ENCODE measurements at regions not wholly inside any gene's neighbourhood (a gene's known extent, or its start where the extent isn't known, plus 50 kb on each side); places are given as distances from the start of the nearest gene placed in this dataset.

GRCh38 chr10:20726381-20726780 lies 170.7 kb downstream of the NEBL start:
- ATAC-seq (replicated peaks) (no peak), DNase-seq (no peak)
- Mint-ChIP-seq H3K27me3 (no peaks in the 10 kb centered on the region), H3K4me1 (ENCODE audit: low read depth in 2 of 2) (no peaks in the 10 kb centered on the region), H3K4me3 (no peak overlapping the region), H3K9me3 (peaks cover 12 to 15% of the 10 kb centered on the region in 2 donors), H3K27ac (no peak overlapping the region), H3K36me3 (ENCODE audit: insufficient read depth) (no peaks in the 10 kb centered on the region)

DNA sequence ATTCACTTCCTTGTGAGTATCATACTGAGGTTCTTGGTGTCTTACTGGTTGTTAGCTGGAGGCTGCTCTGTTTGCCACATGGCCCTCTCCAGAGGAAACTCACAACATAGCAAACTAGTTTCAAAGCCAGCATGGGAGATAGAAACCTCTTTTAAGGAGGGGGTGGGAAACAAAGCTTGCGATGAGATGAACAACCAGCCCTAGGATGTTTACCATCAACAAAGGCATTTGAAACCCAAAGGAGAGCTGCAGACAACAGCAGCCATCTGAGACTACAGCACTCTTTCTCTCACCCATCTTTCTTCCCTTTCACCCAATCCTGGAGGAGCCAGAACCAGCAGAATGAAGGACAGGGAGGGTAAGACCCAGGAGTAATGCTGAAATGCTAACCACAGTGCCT lies 182.1 kb downstream of the NEBL start:
- DNase-seq (no peak), ATAC-seq (replicated peaks) (no peak)
- Mint-ChIP-seq H3K9me3 (peaks cover 0 to 2% of the 10 kb centered on the region in 2 donors), H3K4me3 (no peak overlapping the region), H3K27me3 (no peaks in the 10 kb centered on the region), H3K27ac (no peak overlapping the region), H3K36me3 (ENCODE audit: insufficient read depth) (peaks cover 2% of the 10 kb centered on the region), H3K4me1 (ENCODE audit: low read depth in 2 of 2) (no peaks in the 10 kb centered on the region)

GRCh38 chr10:20714518-20714917 lies 182.6 kb downstream of the NEBL start:
- Mint-ChIP-seq H3K27me3 (no peaks in the 10 kb centered on the region), H3K36me3 (ENCODE audit: insufficient read depth) (peaks cover 2% of the 10 kb centered on the region), H3K27ac (no peak overlapping the region), H3K4me1 (ENCODE audit: low read depth in 2 of 2) (no peaks in the 10 kb centered on the region), H3K4me3 (no peak overlapping the region), H3K9me3 (peaks cover 0 to 2% of the 10 kb centered on the region in 2 donors)
- no peak for ATAC-seq (replicated peaks)
- DNase-seq = no peak

DNA sequence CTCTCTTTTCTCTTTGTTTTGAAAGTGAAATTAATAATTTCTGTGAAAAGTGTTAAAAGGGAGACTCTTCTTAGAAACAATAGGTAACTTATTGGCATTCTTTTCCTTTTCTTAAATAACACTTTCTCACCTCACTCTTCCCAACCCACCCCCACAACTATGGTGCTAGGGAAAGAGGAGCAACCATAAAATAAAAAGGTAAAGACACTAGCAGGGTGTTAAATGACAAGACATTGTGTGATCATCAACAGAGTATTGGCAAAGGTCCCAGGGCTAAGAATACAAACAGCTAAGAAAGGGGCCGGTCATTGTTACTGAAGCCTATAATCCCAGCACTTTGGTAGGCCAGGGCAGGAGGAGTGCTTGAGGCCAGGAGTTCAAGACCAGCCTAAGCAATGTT lies 183.7 kb downstream of the NEBL start:
- H3K36me3 Mint-ChIP-seq (ENCODE audit: insufficient read depth) = peaks cover 2% of the 10 kb centered on the region
- H3K4me3 Mint-ChIP-seq = no peak overlapping the region
- H3K27ac Mint-ChIP-seq = no peak overlapping the region
- peaks cover 2% of the 10 kb centered on the region in 2 donors for H3K9me3 Mint-ChIP-seq
- H3K4me1 Mint-ChIP-seq (ENCODE audit: low read depth in 2 of 2) = no peaks in the 10 kb centered on the region
- DNase-seq = no peak
- no peaks in the 10 kb centered on the region for H3K27me3 Mint-ChIP-seq
- ATAC-seq (replicated peaks) = no peak

GRCh38 chr10:20712774-20713173 lies 184.3 kb downstream of the NEBL start:
- Mint-ChIP-seq H3K27me3 (no peaks in the 10 kb centered on the region), H3K27ac (no peak overlapping the region), H3K4me3 (no peak overlapping the region), H3K36me3 (ENCODE audit: insufficient read depth) (peaks cover 2% of the 10 kb centered on the region), H3K4me1 (ENCODE audit: low read depth in 2 of 2) (no peaks in the 10 kb centered on the region), H3K9me3 (peaks cover 2 to 8% of the 10 kb centered on the region in 2 donors)
- ATAC-seq (replicated peaks) (no peak), DNase-seq (no peak)

DNA sequence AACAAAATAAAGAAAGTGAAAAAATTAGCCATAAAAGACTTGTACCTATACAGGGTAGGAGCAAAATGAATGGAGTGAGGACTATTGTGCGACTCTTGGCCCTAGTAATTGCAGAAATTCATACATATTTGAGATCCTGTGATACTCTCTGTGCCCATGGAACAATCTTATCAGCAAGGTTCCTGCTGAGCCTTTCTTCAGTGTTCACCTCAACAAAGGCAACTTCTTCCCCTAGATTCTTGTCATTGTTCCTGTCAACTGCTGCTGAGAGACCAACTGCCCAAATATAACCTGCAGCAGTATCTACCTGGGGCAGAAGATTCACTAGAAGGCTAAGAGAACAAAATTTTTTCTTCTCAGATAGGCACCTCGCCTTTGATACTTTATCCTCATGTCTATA lies 187.4 kb downstream of the NEBL start:
- Mint-ChIP-seq H3K4me1 (ENCODE audit: low read depth in 2 of 2) (no peaks in the 10 kb centered on the region), H3K27ac (no peak overlapping the region), H3K27me3 (no peaks in the 10 kb centered on the region), H3K4me3 (no peak overlapping the region), H3K9me3 (peaks cover 2 to 9% of the 10 kb centered on the region in 2 donors), H3K36me3 (ENCODE audit: insufficient read depth) (peaks cover 2% of the 10 kb centered on the region)
- no peak for DNase-seq
- ATAC-seq (replicated peaks) = no peak

GRCh38 chr10:20708305-20708704 lies 188.8 kb downstream of the NEBL start:
- Mint-ChIP-seq H3K27ac (no peak overlapping the region), H3K4me1 (ENCODE audit: low read depth in 2 of 2) (no peaks in the 10 kb centered on the region), H3K9me3 (peaks cover 2 to 16% of the 10 kb centered on the region in 2 donors), H3K4me3 (no peak overlapping the region), H3K36me3 (ENCODE audit: insufficient read depth) (peaks cover 2% of the 10 kb centered on the region), H3K27me3 (no peaks in the 10 kb centered on the region)
- ATAC-seq (replicated peaks) = no peak
- no peak for DNase-seq

DNA sequence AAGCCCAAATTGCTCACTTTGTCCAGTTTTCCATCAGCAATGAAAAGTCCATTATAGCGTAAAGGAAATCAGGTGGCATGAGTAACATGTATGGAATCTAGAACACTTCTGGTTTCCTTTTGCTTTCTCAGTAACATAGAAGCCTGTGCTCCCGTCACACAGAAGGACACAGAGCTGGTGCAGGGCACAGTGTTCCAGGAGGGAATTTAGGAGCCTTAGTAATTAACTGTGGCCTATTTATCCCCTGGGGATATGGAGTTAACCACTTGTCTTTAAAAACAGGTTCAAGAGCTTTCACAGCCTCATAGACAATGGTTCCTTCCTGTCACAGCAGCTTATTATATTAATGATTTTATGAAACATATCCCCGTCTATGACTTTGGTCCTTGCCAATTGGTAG lies 189.9 kb downstream of the NEBL start:
- H3K27ac Mint-ChIP-seq = no peak overlapping the region
- no peak overlapping the region for H3K4me3 Mint-ChIP-seq
- H3K36me3 Mint-ChIP-seq (ENCODE audit: insufficient read depth) = peaks cover 2% of the 10 kb centered on the region
- no peak for ATAC-seq (replicated peaks)
- no peaks in the 10 kb centered on the region for H3K27me3 Mint-ChIP-seq
- no peak for DNase-seq
- H3K4me1 Mint-ChIP-seq (ENCODE audit: low read depth in 2 of 2) = no peaks in the 10 kb centered on the region
- H3K9me3 Mint-ChIP-seq = peaks cover 2 to 16% of the 10 kb centered on the region in 2 donors

- no peaks in the 10 kb centered on the region for H3K4me1 Mint-ChIP-seq (ENCODE audit: low read depth in 2 of 2)
- no peaks in the 10 kb centered on the region for H3K27me3 Mint-ChIP-seq
- no peak overlapping the region for H3K27ac Mint-ChIP-seq
Measured at GRCh38 chr10:20698837-20699236, 198.3 kb downstream of the NEBL start.

DNA sequence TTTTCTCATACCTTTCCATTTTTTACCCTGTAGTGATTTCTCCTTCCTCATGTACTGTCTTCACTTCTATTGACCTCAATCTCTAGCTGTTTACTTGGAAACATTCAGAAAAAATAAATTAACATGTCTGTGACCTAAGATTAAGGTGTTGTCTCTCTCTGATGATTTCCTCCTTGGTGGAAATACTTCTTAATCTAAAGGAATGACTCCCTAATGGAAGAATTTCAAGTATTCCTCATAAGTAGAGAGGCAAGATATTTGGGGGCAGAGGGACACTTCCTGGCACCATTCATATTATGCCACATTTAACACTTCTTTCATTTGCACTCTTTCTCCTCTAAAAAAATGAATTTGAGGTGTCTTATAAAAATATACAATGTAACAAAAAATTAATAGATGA lies 202.8 kb downstream of the NEBL start:
- no peak overlapping the region for H3K4me3 Mint-ChIP-seq
- H3K9me3 Mint-ChIP-seq = peaks cover 0 to 10% of the 10 kb centered on the region in 2 donors
- no peaks in the 10 kb centered on the region for H3K4me1 Mint-ChIP-seq (ENCODE audit: low read depth in 2 of 2)
- ATAC-seq (replicated peaks) (no peak), DNase-seq (no peak)
- H3K27me3 Mint-ChIP-seq = no peaks in the 10 kb centered on the region
- no peaks in the 10 kb centered on the region for H3K36me3 Mint-ChIP-seq (ENCODE audit: insufficient read depth)
- H3K27ac Mint-ChIP-seq = no peak overlapping the region

More at GRCh38 chr10:20698837-20699236, 198.3 kb downstream of the NEBL start:
- DNase-seq (no peak), ATAC-seq (replicated peaks) (no peak)
- H3K4me3 Mint-ChIP-seq = no peak overlapping the region
- H3K9me3 Mint-ChIP-seq = peaks cover 1 to 8% of the 10 kb centered on the region in 2 donors
- no peaks in the 10 kb centered on the region for H3K36me3 Mint-ChIP-seq (ENCODE audit: insufficient read depth)

DNA sequence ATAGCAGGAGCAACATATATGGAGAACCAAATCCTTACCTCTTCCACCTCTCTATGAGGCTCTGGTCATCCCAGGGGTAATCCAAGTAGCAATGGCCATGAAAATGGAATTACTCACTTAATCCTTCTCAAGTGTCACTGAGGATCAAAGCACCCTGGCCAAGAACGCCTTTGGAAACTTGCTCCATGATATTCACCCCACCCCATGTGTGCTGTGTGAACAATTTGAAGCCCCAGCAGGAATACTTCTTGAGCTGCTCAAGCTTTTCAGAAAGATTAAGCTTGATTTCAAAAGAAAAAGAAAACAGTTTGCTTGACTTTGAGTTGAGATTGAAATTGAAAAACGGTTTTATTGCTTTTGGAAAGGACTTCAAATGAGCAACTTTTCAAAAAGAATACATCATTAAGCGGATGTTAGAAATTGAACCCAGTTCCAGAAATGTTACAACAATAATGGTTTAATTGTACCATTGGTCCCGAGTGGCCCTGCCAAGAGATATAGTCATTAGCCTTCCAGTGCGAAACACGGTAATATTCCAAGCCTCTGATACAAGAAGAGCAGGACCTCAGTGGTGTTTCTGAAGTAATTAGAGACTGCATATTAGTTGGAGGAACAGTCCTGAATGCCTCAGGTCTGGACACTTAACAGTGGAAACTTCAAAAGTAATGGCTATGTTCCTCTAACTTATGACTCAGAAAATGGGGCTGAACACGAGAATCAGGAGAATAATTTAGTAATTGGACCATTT lies 208.1 kb downstream of the NEBL start:
- DNase-seq (no peak), ATAC-seq (replicated peaks) (no peak)
- no peak overlapping the region for H3K4me3 Mint-ChIP-seq
- H3K4me1 Mint-ChIP-seq (ENCODE audit: low read depth in 2 of 2) = no peaks in the 10 kb centered on the region
- H3K36me3 Mint-ChIP-seq (ENCODE audit: insufficient read depth) = no peaks in the 10 kb centered on the region
- H3K9me3 Mint-ChIP-seq = peaks cover 0 to 2% of the 10 kb centered on the region in 2 donors
- no peak overlapping the region for H3K27ac Mint-ChIP-seq
- H3K27me3 Mint-ChIP-seq = no peaks in the 10 kb centered on the region

DNA sequence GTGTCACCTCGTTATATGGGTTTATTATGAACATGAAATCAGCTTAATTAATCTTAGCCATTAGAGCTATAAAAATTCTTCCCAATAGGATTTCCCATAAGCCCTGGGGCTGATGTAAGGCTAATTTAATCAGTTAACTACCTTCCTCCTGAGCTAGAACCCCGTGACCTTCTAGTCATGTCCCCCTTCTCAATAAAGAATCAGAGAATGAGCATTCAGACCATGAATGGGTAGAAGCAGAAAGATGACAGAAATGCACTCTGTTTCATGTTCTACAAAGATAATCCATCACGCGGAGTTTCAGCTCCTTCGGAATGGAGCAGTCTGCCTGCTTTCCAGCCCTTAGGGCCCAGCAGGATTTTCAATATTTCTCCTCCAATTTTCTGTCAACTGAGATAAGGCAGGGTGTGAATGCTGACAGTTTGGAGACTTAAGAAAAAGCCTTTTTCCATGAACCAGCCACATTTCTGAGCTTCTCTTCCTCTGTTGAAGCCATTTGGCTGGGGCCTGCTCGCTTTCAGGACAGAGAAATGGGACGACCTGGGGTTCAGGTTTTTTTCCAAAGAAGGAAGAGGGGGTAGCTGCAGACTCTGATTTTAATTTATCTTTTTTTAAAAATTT lies 211.0 kb downstream of the NEBL start:
- H3K9me3 Mint-ChIP-seq = peaks cover 0 to 4% of the 10 kb centered on the region in 2 donors
- no peak overlapping the region for H3K4me3 Mint-ChIP-seq
- no peaks in the 10 kb centered on the region for H3K36me3 Mint-ChIP-seq (ENCODE audit: insufficient read depth)
- DNase-seq (no peak), ATAC-seq (replicated peaks) (no peak)
- H3K4me1 Mint-ChIP-seq (ENCODE audit: low read depth in 2 of 2) = no peaks in the 10 kb centered on the region
- H3K27ac Mint-ChIP-seq = no peak overlapping the region
- H3K27me3 Mint-ChIP-seq = no peaks in the 10 kb centered on the region

DNA sequence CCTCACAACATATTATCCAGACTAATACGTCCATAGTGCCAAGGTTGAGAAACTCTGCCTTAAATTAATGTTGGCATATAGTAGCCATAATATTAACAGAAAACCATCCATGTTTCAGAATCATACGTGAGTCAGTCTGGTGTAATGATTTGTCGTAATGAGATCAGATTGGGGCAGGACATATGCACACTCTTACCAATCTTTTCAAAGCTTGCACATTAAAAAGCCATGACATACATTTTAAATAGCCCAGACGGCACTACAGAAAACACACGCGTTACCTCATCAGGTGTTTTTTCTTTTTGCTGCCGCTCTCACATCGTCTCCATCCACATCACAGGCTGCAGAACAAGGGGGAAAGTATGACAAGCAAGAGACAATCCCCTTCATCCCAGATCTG lies 211.6 kb downstream of the NEBL start:
- DNase-seq = no peak
- no peaks in the 10 kb centered on the region for H3K36me3 Mint-ChIP-seq (ENCODE audit: insufficient read depth)
- H3K4me1 Mint-ChIP-seq (ENCODE audit: low read depth in 2 of 2) = no peaks in the 10 kb centered on the region
- ATAC-seq (replicated peaks) = no peak
- no peaks in the 10 kb centered on the region for H3K27me3 Mint-ChIP-seq
- no peak overlapping the region for H3K4me3 Mint-ChIP-seq
- no peak overlapping the region for H3K27ac Mint-ChIP-seq
- peaks cover under 1 to 4% of the 10 kb centered on the region in 2 donors for H3K9me3 Mint-ChIP-seq

GRCh38 chr10:20683345-20683744 lies 213.8 kb downstream of the NEBL start:
- Mint-ChIP-seq H3K27me3 (no peaks in the 10 kb centered on the region), H3K27ac (no peak overlapping the region), H3K9me3 (peaks cover 5 to 7% of the 10 kb centered on the region in 2 donors), H3K4me3 (no peak overlapping the region), H3K36me3 (ENCODE audit: insufficient read depth) (no peaks in the 10 kb centered on the region), H3K4me1 (ENCODE audit: low read depth in 2 of 2) (no peaks in the 10 kb centered on the region)
- no peak for ATAC-seq (replicated peaks)
- no peak for DNase-seq

Measured in effector memory CD8-positive, alpha-beta T cell (primary cell).